Endothelial cell of umbilical vein (primary cell): ENCODE measurements at regions not wholly inside any gene's neighbourhood (a gene's known extent, or its start where the extent isn't known, plus 50 kb on each side); places are given as distances from the start of the nearest gene placed in this dataset.
A peak's percentile ranks its signal among the peaks of the same experiment; 100 is the strongest.

Source experiments
- BruUV-seq: library from RNA; stranded (reverse); fragments of 400-500 nt; replicated peaks from 2 replicates; lab custom pipeline; 2021; lab: Mats Ljungman, UMichigan
- CTCF ChIA-PET: fragments of 300-600, 350-600 bp; sonication (Branson Sonifier 250); formaldehyde crosslinking; loops from one replicate; lab custom pipeline; 2021; ENCODE audit warnings: antibody characterized with exemption, inconsistent platforms; lab: Charles Lee
- POLR2A ChIA-PET: fragments of 300-600, 350-600 bp; sonication (Branson Sonifier 250); formaldehyde crosslinking; loops from one replicate; lab custom pipeline; 2021; ENCODE audit warnings: antibody characterized with exemption, inconsistent platforms; lab: Charles Lee
- DNase-seq: peaks from one replicate; pipeline ENCODE4 v3.0.0-alpha.2; 2011; ENCODE audit warnings: low read depth, low spot score
- FAIRE-seq: peaks from 2 replicates; lab custom pipeline; 2011; peaks lifted over from hg19 to GRCh38; lab: Jason Lieb, UNC
- H2AFZ ChIP-seq: 2 replicates; pipeline ENCODE4 v1.6.0; 2012; ENCODE audit warnings: low read depth, low read length, control low read depth, inconsistent platforms
- H3K27ac ChIP-seq: 2 replicates; pipeline ENCODE4 v1.5.1; 2011; ENCODE audit warnings: low read depth, mild to moderate bottlenecking, control low read depth, low read length, moderate library complexity; ENCODE audit not compliant: insufficient read depth
- H3K27me3 ChIP-seq, 2 experiments: 2 replicates each; pipeline versions ENCODE4 v1.6.0 to v1.6.1; 2011; ENCODE audit warnings: low read length in 2 of 2, mixed read lengths in 1 of 2; ENCODE audit not compliant: control insufficient read depth in 2 of 2, insufficient read depth in 2 of 2
- H3K36me3 ChIP-seq, 2 experiments: 2 replicates in 1 of 2; 3 replicates in 1 of 2; pipeline ENCODE4 v1.5.1; 2011; ENCODE audit warnings: low read length in 2 of 2, mild to moderate bottlenecking in 1 of 2, moderate library complexity in 1 of 2; ENCODE audit not compliant: control insufficient read depth in 2 of 2, insufficient read depth in 2 of 2; ENCODE audit errors: extremely low read depth in 1 of 2
- H3K4me1 ChIP-seq: 3 replicates; pipeline ENCODE4 v1.5.1; 2011; ENCODE audit warnings: mild to moderate bottlenecking, low read length; ENCODE audit not compliant: control insufficient read depth, insufficient read depth; ENCODE audit errors: extremely low read depth
- H3K4me2 ChIP-seq: 2 replicates; pipeline ENCODE4 v1.6.1; 2011; ENCODE audit warnings: low read length, control low read depth, mixed read lengths; ENCODE audit not compliant: insufficient read depth
- H3K4me3 ChIP-seq, 3 experiments: fragments of 200-600 bp in 1 of 3; sonication (generic), shearing (Covaris generic) in 1 of 3; replicated peaks in 1 of 3; 2 replicates each; pipeline ENCODE4 v1.5.1; 2011 to 2016; ENCODE audit warnings: control low read depth in 3 of 3, low read length in 3 of 3, mild to moderate bottlenecking in 2 of 3, inconsistent platforms in 1 of 3, low read depth in 1 of 3, moderate library complexity in 1 of 3; ENCODE audit not compliant: insufficient read depth in 1 of 3
- H3K79me2 ChIP-seq: 2 replicates; pipeline ENCODE4 v1.6.0; 2012; ENCODE audit warnings: low read length, inconsistent platforms; ENCODE audit not compliant: control insufficient read depth, insufficient read depth
- H3K9ac ChIP-seq: replicated peaks from 2 replicates; pipeline ENCODE3; 2011; ENCODE audit warnings: low read length, control low read depth; ENCODE audit not compliant: insufficient read depth; ENCODE audit errors: extremely low read depth
- H3K9me1 ChIP-seq: replicated peaks from 3 replicates; pipeline ENCODE4 v1.6.0; 2011; ENCODE audit warnings: mild to moderate bottlenecking, low read length; ENCODE audit not compliant: control insufficient read depth, insufficient read depth; ENCODE audit errors: extremely low read depth
- H3K9me3 ChIP-seq: replicated peaks from 2 replicates; pipeline ENCODE4 v1.5.1; 2012; ENCODE audit warnings: low read length, inconsistent platforms; ENCODE audit not compliant: control insufficient read depth, insufficient read depth
- H4K20me1 ChIP-seq: replicated peaks from 2 replicates; pipeline ENCODE3; 2011; ENCODE audit warnings: mild to moderate bottlenecking, low read length; ENCODE audit not compliant: control insufficient read depth, insufficient read depth; ENCODE audit errors: extremely low read depth
- EZH2 ChIP-seq: IDR thresholded peaks from 2 replicates; pipeline ENCODE4 v1.6.1; 2012; ENCODE audit warnings: borderline replicate concordance, low read depth, mild to moderate bottlenecking, moderate library complexity, low read length, inconsistent platforms; ENCODE audit not compliant: severe bottlenecking
- FOS ChIP-seq: IDR thresholded peaks from 2 replicates; pipeline ENCODE4 v1.6.1; 2011; ENCODE audit warnings: mild to moderate bottlenecking, low read length, moderate library complexity, borderline replicate concordance; ENCODE audit not compliant: insufficient read depth
- GATA2 ChIP-seq: IDR thresholded peaks from 2 replicates; pipeline ENCODE4 v1.7.0; 2011; ENCODE audit warnings: low read depth, mild to moderate bottlenecking, moderate library complexity, mixed read lengths, low read length; ENCODE audit not compliant: insufficient read length, insufficient read depth
- JUN ChIP-seq: IDR thresholded peaks from 2 replicates; pipeline ENCODE4 v1.6.1; 2011; ENCODE audit warnings: borderline replicate concordance, low read depth; ENCODE audit not compliant: insufficient read length, insufficient read depth
- MYC ChIP-seq: IDR thresholded peaks from one replicate; pipeline ENCODE4 v1.6.1; 2011; ENCODE audit warnings: mild to moderate bottlenecking, low read depth, low read length
- POLR2A ChIP-seq: IDR thresholded peaks from 2 replicates; pipeline ENCODE4 v1.6.1; 2012; ENCODE audit warnings: low read depth, mild to moderate bottlenecking, control low read depth, low read length
- POLR2AphosphoS5 ChIP-seq: IDR thresholded peaks from 2 replicates; pipeline ENCODE4 v1.6.1; 2012; ENCODE audit warnings: low read depth, mild to moderate bottlenecking, control low read depth, low read length, moderate library complexity; ENCODE audit not compliant: insufficient read depth
- dilution Hi-C: fragments of 300-500 bp; cut with MboI; formaldehyde crosslinking; loops from one replicate; pipeline ENCODE4 v1.15.0; 2019; ENCODE audit warnings: low sequenced_read_pairs; ENCODE audit not compliant: extremely low pct_ligation_motif_present
- intact Hi-C: fragments of 100-400 bp; cut with micrococcal nuclease; formaldehyde crosslinking; loops from one replicate; pipeline ENCODE4 v1.10.0; 2022
- TF ChIP-seq, protein P1 (sequence below): IDR thresholded peaks from 2 replicates; pipeline ENCODE4 v1.6.1; 2011; ENCODE audit not compliant: insufficient read depth, insufficient read length
- TF ChIP-seq, protein P2 (sequence below), 2 donors: IDR thresholded peaks; 1 replicate in 1 of 2; 2 replicates in 1 of 2; pipeline ENCODE4 v1.5.1; 2011; ENCODE audit warnings: low read length in 2 of 2, mild to moderate bottlenecking in 2 of 2, moderate library complexity in 2 of 2, control low read depth in 1 of 2, inconsistent platforms in 1 of 2, low read depth in 1 of 2; ENCODE audit not compliant: insufficient read depth in 1 of 2; ENCODE audit errors: extremely low read depth in 1 of 2

DNA sequence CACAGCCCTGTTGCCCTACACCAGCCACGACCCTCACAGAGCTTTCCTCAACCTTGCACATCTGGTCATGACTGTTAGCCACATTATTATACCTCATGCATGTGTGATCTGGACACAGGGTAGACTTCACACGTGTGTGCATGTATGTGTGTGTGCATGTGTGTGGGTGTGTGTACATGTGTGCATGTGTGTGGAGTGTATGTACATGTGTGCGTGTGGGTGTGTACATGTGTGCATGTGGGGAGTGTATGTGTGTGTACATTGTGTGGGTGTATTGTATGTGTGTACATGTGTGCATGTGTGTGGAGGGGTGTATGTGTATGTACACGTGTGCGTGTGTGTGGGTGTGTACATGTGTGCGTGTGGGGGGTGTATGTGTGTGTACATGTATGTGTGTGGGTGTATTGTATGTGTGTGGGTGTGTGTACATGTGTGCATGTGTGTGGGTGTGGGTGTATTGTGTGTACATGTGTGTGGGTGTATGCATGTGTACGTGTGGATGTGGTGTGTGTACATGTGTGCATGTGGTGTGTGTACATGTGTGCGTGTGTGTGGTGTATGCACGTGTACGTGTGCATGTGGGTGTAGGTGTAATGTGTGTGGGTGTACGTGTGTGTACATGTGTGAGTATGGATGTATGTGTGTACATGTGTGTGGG lies 130.2 kb downstream of the C16orf95 start:
- peak overlapping the region; percentile 65 for H2AFZ ChIP-seq
- no peak for TF ChIP-seq MYC
- TF ChIP-seq, protein P1, sequence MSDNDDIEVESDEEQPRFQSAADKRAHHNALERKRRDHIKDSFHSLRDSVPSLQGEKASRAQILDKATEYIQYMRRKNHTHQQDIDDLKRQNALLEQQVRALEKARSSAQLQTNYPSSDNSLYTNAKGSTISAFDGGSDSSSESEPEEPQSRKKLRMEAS, result no peak
- TF ChIP-seq FOS, result no peak
- no peak for TF ChIP-seq JUN
- TF ChIP-seq, protein P2, sequence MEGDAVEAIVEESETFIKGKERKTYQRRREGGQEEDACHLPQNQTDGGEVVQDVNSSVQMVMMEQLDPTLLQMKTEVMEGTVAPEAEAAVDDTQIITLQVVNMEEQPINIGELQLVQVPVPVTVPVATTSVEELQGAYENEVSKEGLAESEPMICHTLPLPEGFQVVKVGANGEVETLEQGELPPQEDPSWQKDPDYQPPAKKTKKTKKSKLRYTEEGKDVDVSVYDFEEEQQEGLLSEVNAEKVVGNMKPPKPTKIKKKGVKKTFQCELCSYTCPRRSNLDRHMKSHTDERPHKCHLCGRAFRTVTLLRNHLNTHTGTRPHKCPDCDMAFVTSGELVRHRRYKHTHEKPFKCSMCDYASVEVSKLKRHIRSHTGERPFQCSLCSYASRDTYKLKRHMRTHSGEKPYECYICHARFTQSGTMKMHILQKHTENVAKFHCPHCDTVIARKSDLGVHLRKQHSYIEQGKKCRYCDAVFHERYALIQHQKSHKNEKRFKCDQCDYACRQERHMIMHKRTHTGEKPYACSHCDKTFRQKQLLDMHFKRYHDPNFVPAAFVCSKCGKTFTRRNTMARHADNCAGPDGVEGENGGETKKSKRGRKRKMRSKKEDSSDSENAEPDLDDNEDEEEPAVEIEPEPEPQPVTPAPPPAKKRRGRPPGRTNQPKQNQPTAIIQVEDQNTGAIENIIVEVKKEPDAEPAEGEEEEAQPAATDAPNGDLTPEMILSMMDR (IDR thresholded peaks at IDR 0.05; ENCODE audit: extremely low read depth in 1 of 2, insufficient read depth in 1 of 2, low read depth in 1 of 2, low read length in 2 of 2), result no peak
- TF ChIP-seq GATA2, result no peak
- TF ChIP-seq POLR2A, result no peak
- no peak for TF ChIP-seq POLR2AphosphoS5
- TF ChIP-seq EZH2, result no peak
- H3K36me3 ChIP-seq, result no peaks in the 10 kb centered on the region
- no peaks in the 10 kb centered on the region for H3K79me2 ChIP-seq
- H3K27ac ChIP-seq, result no peak overlapping the region
- peaks cover 9% of the 10 kb centered on the region for H3K4me1 ChIP-seq
- no peaks in the 10 kb centered on the region for H3K9me3 ChIP-seq
- intact Hi-C loops, result loop anchor here (5.0 kb wide), 1 partner anchor 90 kb away; no protein-coding TSS in a partner anchor
- dilution Hi-C loops, result no loop called here
- no peaks in the 10 kb centered on the region for H4K20me1 ChIP-seq
- DNase-seq (no peak), FAIRE-seq (no peak)
- H3K27me3 ChIP-seq, result no peaks in the 10 kb centered on the region
- BruUV-seq, result no TSS peak
- POLR2A ChIA-PET, result no interaction called here
- no peak overlapping the region for H3K4me3 ChIP-seq
- CTCF ChIA-PET, result interaction anchor here (0.7 to 2.1 kb wide), 9 partner anchors 10 to 124 kb away, joined by 3 to 8 read pairs (median 3); no protein-coding TSS in a partner anchor
- H3K9me1 ChIP-seq, result no peaks in the 10 kb centered on the region
- peak overlapping the region; percentile 52 for H3K4me2 ChIP-seq
- H3K9ac ChIP-seq, result no peak overlapping the region
